ENCODE measurements at regions not wholly inside any gene's neighbourhood (a gene's known extent, or its start where the extent isn't known, plus 50 kb on each side); places are given as distances from the start of the nearest gene placed in this dataset.
"Not testable (repeated sequence)": the region's sequence is repeated elsewhere in the genome, so short reads cannot be mapped to it uniquely, and the experiment has no call there.

GRCh38 chr16:60553090-60553757 lies 1483.0 kb downstream of the CDH8 start:
- no peak for DNase-seq (ENCODE audit: low read depth)

GRCh38 chr16:60541535-60541934 lies 1494.7 kb downstream of the CDH8 start:
- no peak for DNase-seq (ENCODE audit: low read depth)

GRCh38 chr16:60510941-60511340 lies 1525.3 kb downstream of the CDH8 start:
- no peak for DNase-seq (ENCODE audit: low read depth)

GRCh38 chr16:60510208-60510607 lies 1526.0 kb downstream of the CDH8 start:
- no peak for DNase-seq (ENCODE audit: low read depth)

- DNase-seq (ENCODE audit: low read depth): no peak
These were observed 1545.0 kb downstream of the CDH8 start for GRCh38 chr16:60491273-60491672.

- no peak for DNase-seq (ENCODE audit: low read depth)
These were observed 1550.3 kb downstream of the CDH8 start for GRCh38 chr16:60485872-60486489.

GRCh38 chr16:60484901-60485300 lies 1551.3 kb downstream of the CDH8 start:
- no peak for DNase-seq (ENCODE audit: low read depth)

- no peak for DNase-seq (ENCODE audit: low read depth)
These were observed 1554.6 kb downstream of the CDH8 start for GRCh38 chr16:60481591-60481990.

GRCh38 chr16:60478810-60479209 lies 1557.4 kb downstream of the CDH8 start:
- no peak for DNase-seq (ENCODE audit: low read depth)

- no peak for DNase-seq (ENCODE audit: low read depth)
These were observed 1572.3 kb downstream of the CDH8 start for GRCh38 chr16:60463986-60464385.

GRCh38 chr16:60459463-60459862 lies 1576.8 kb downstream of the CDH8 start:
- DNase-seq (ENCODE audit: low read depth): no peak

GRCh38 chr16:60458255-60458654 lies 1578.0 kb downstream of the CDH8 start:
- no peak for DNase-seq (ENCODE audit: low read depth)

- DNase-seq (ENCODE audit: low read depth): no peak
These were observed 1583.6 kb downstream of the CDH8 start for GRCh38 chr16:60452646-60453045.

GRCh38 chr16:60438894-60439293 lies 1597.3 kb downstream of the CDH8 start:
- DNase-seq (ENCODE audit: low read depth): no peak

- no peak for DNase-seq (ENCODE audit: low read depth)
These were observed 1603.8 kb downstream of the CDH8 start for GRCh38 chr16:60432472-60432871.

- DNase-seq (ENCODE audit: low read depth): no peak
These were observed 1616.4 kb downstream of the CDH8 start for GRCh38 chr16:60419859-60420258.

GRCh38 chr16:60414613-60415012 lies 1621.6 kb downstream of the CDH8 start:
- DNase-seq (ENCODE audit: low read depth): no peak

GRCh38 chr16:60413969-60414368 lies 1622.3 kb downstream of the CDH8 start:
- DNase-seq (ENCODE audit: low read depth): no peak

- no peak for DNase-seq (ENCODE audit: low read depth)
These were observed 1628.6 kb downstream of the CDH8 start for GRCh38 chr16:60407606-60408005.

GRCh38 chr16:60407034-60407433 lies 1629.2 kb downstream of the CDH8 start:
- no peak for DNase-seq (ENCODE audit: low read depth)

GRCh38 chr16:60405286-60405685 lies 1631.0 kb downstream of the CDH8 start:
- DNase-seq (ENCODE audit: low read depth): no peak

- DNase-seq (ENCODE audit: low read depth): no peak
These were observed 1631.8 kb downstream of the CDH8 start for GRCh38 chr16:60404401-60404800.

- DNase-seq (ENCODE audit: low read depth): not testable (repeated sequence)
These were observed 1633.3 kb downstream of the CDH8 start for GRCh38 chr16:60402941-60403340.

- DNase-seq (ENCODE audit: low read depth): no peak
These were observed 1643.9 kb downstream of the CDH8 start for GRCh38 chr16:60392380-60392779.

Data from activated T-cell treated with anti-CD3 and anti-CD28 coated beads for 1 hour (primary cell).